ENCODE measurements at regions not wholly inside any gene's neighbourhood (a gene's known extent, or its start where the extent isn't known, plus 50 kb on each side); places are given as distances from the start of the nearest gene placed in this dataset.

GRCh38 chr3:143207338-143207961 is 87.9 kb downstream of the CHST2 start:
- peak; percentile 63 for DNase-seq (ENCODE audit: low spot score)

GRCh38 chr3:143208976-143209714 is 89.6 kb downstream of the CHST2 start:
- no peak for DNase-seq (ENCODE audit: low spot score)

- no peak for DNase-seq (ENCODE audit: low spot score)
Observed at GRCh38 chr3:143209715-143210059, 90.1 kb downstream of the CHST2 start.

- DNase-seq (ENCODE audit: low spot score) = no peak
Observed at GRCh38 chr3:143210141-143210540, 90.6 kb downstream of the CHST2 start.

GRCh38 chr3:143215059-143215458 is 95.5 kb downstream of the CHST2 start:
- no peak for DNase-seq (ENCODE audit: low spot score)

All from A172 (cell line).